ENCODE measurements at regions not wholly inside any gene's neighbourhood (a gene's known extent, or its start where the extent isn't known, plus 50 kb on each side); places are given as distances from the start of the nearest gene placed in this dataset.

GRCh38 chr19:32294871-32295438 is 50.5 kb upstream of the ZNF507 start:
- no peak overlapping the region for H3K14ac ChIP-seq (ENCODE audit: insufficient read length)
- no peaks in the 10 kb centered on the region for H3K27me3 ChIP-seq (replicated peaks in 1 of 4; ENCODE audit: control insufficient read depth in 3 of 4, extremely low read depth in 1 of 4, insufficient read depth in 3 of 4, low read length in 3 of 4)
- no peak overlapping the region for H2BK15ac ChIP-seq (ENCODE audit: low read length)
- H3K23ac ChIP-seq (ENCODE audit: insufficient read length): no peak overlapping the region
- no peak overlapping the region for H4K91ac ChIP-seq (replicated peaks; ENCODE audit: insufficient read length, low read length)
- H2BK12ac ChIP-seq (ENCODE audit: low read depth, low read length): no peak overlapping the region
- FAIRE-seq (no peak), DNase-seq (ENCODE audit: low read depth in 1 of 2, low spot score in 2 of 2) (no peak)
- no peaks in the 10 kb centered on the region for H3K4me1 ChIP-seq (replicated peaks in 1 of 4; ENCODE audit: control insufficient read depth in 3 of 4, insufficient read depth in 4 of 4, low read length in 3 of 4)
- H4K5ac ChIP-seq (ENCODE audit: insufficient read length, low read depth, low read length): no peak overlapping the region
- peak overlapping the region; percentile 67; the same call in 1 of the 2 replicates for H2AFZ ChIP-seq (ENCODE audit: low read length)
- no peak overlapping the region for H3K4me2 ChIP-seq (ENCODE audit: insufficient read depth in 1 of 2, low read depth in 2 of 2, low read length in 2 of 2)
- no peak overlapping the region for H3K18ac ChIP-seq (ENCODE audit: extremely low read depth, low read length)
- no peaks in the 10 kb centered on the region for H4K20me1 ChIP-seq (replicated peaks in 1 of 2; ENCODE audit: control insufficient read depth in 1 of 2, insufficient read depth in 2 of 2, low read length in 2 of 2)
- CTCF ChIA-PET (ENCODE audit: partially characterized antibody): interaction anchor here (0.9 to 2.4 kb wide), 3 partner anchors 9 to 1613 kb away, joined by 3 to 6 read pairs (median 4); no protein-coding TSS in a partner anchor
- H3K4me3 ChIP-seq (ENCODE audit: extremely low read depth in 1 of 4, insufficient read depth in 2 of 4, low read depth in 3 of 4, low read length in 4 of 4): no peak overlapping the region
- WGBS, 2 experiments (ENCODE audit: extremely low coverage in 1 of 2, insufficient coverage in 1 of 2, insufficient read length in 1 of 2, insufficient replicate concordance in 2 of 2, low coverage in 1 of 2, low lambda C conversion rate in 2 of 2, missing lambda C conversion rate in 1 of 2): 88% methylated on average over 6 of the region's 6 CpGs; no CpG with 5 or more reads in 1 of the 2 experiments
- no peak overlapping the region for H2AK5ac ChIP-seq (ENCODE audit: low read depth, low read length)
- H3K9me3 ChIP-seq (ENCODE audit: insufficient read depth in 2 of 2, low read depth in 1 of 2, low read length in 1 of 2): no peaks in the 10 kb centered on the region
- no peaks in the 10 kb centered on the region for H3K79me1 ChIP-seq (ENCODE audit: low read depth, low read length)
- H2BK120ac ChIP-seq (replicated peaks; ENCODE audit: low read depth, low read length): no peak overlapping the region
- H2BK20ac ChIP-seq (ENCODE audit: low read length): no peak overlapping the region
- no peak overlapping the region for H3K4ac ChIP-seq (replicated peaks; ENCODE audit: insufficient read length, low read depth, low read length)
- no peak overlapping the region for H3K56ac ChIP-seq (replicated peaks; ENCODE audit: insufficient read length, low read depth, low read length)
- H3K36me3 ChIP-seq (ENCODE audit: control insufficient read depth in 2 of 4, insufficient read depth in 4 of 4, low read length in 3 of 4): no peaks in the 10 kb centered on the region
- POLR2A ChIA-PET (ENCODE audit: partially characterized antibody): no interaction called here
- H3K79me2 ChIP-seq (ENCODE audit: control insufficient read depth in 1 of 2, insufficient read depth in 2 of 2, low read length in 2 of 2): no peaks in the 10 kb centered on the region
- H3K27ac ChIP-seq (ENCODE audit: low read depth, low read length): no peak overlapping the region
- H3K9ac ChIP-seq (replicated peaks in 1 of 4; ENCODE audit: extremely low read depth in 1 of 4, low read depth in 3 of 4, low read length in 3 of 4): no peak overlapping the region
- no peak overlapping the region for H4K8ac ChIP-seq (ENCODE audit: extremely low read depth, insufficient read depth, low read length)
- H2BK5ac ChIP-seq (ENCODE audit: low read depth, low read length): no peak overlapping the region
- no peaks in the 10 kb centered on the region for H3K23me2 ChIP-seq (ENCODE audit: low read depth, low read length)
- no peak for TF ChIP-seq GTF2F1 (IDR thresholded peaks at IDR 0.05; ENCODE audit: borderline replicate concordance, low read depth, low read length)
